SK-N-SH (cell line): ENCODE measurements at regions not wholly inside any gene's neighbourhood (a gene's known extent, or its start where the extent isn't known, plus 50 kb on each side); places are given as distances from the start of the nearest gene placed in this dataset.

Source experiments
- CTCF ChIA-PET: fragments of 300-600, 350-600 bp; formaldehyde crosslinking; extraction: SDS; loops from one replicate; lab custom pipeline; 2021; lab: Yijun Ruan, JAX
- POLR2A ChIA-PET: fragments of 350-600 bp; sonication (Branson Sonifier 250); formaldehyde crosslinking; extraction: SDS; loops from one replicate; lab custom pipeline; 2020; ENCODE audit warnings: antibody characterized with exemption, inconsistent platforms; lab: Yijun Ruan, JAX
- DNase-seq: peaks from one replicate; pipeline ENCODE4 v3.0.0; 2012
- H2AFZ ChIP-seq: fragments of 200-600 bp; sonication (generic); 2 replicates; pipeline ENCODE4 v1.8.1; 2016; ENCODE audit warnings: antibody characterized with exemption, mild to moderate bottlenecking, low read depth
- H3F3A ChIP-seq: fragments of 200-600 bp; sonication (generic); replicated peaks from 2 replicates; pipeline ENCODE3; 2016; ENCODE audit warnings: antibody characterized with exemption, mild to moderate bottlenecking; ENCODE audit not compliant: insufficient read depth
- H3K27ac ChIP-seq, 2 experiments: fragments of 200-500 bp in 1 of 2; fragments of 200-600 bp in 1 of 2; sonication (Bioruptor generic) in 1 of 2; sonication (generic), shearing (Covaris generic) in 1 of 2; 2 replicates each; pipeline versions ENCODE4 v1.5.1 to v1.6.1; 2014 to 2016; ENCODE audit warnings: low read depth in 2 of 2, inconsistent platforms in 1 of 2, low read length in 1 of 2, mild to moderate bottlenecking in 1 of 2, mixed read lengths in 1 of 2
- H3K27me3 ChIP-seq: fragments of 200-600 bp; sonication (generic), shearing (Covaris generic); 2 replicates; pipeline ENCODE4 v1.6.1; 2016; ENCODE audit warnings: mixed run types; ENCODE audit not compliant: insufficient read depth
- H3K36me3 ChIP-seq, 2 experiments: fragments of 200-500 bp in 1 of 2; fragments of 200-600 bp in 1 of 2; sonication (Bioruptor generic) in 1 of 2; sonication (generic) in 1 of 2; replicated peaks in 1 of 2; 2 replicates each; pipeline versions ENCODE3 to v1.5.1; 2014 to 2016; ENCODE audit warnings: low read length in 1 of 2, mild to moderate bottlenecking in 1 of 2; ENCODE audit not compliant: insufficient read depth in 2 of 2, control insufficient read depth in 1 of 2
- H3K4me1 ChIP-seq, 2 experiments: fragments of 200-500 bp in 1 of 2; fragments of 200-600 bp in 1 of 2; sonication (Bioruptor generic) in 1 of 2; sonication (generic), shearing (Covaris generic) in 1 of 2; 2 replicates each; pipeline versions ENCODE4 v1.5.1 to v1.6.1; 2014 to 2016; ENCODE audit warnings: low read depth in 1 of 2, low read length in 1 of 2, mixed run types in 1 of 2; ENCODE audit not compliant: insufficient read depth in 2 of 2, control insufficient read depth in 1 of 2
- H3K4me2 ChIP-seq: fragments of 200-600 bp; sonication (generic), shearing (Covaris generic); 2 replicates; pipeline ENCODE4 v1.6.1; 2017; ENCODE audit warnings: mixed run types
- H3K4me3 ChIP-seq, 2 experiments: fragments of 200-500 bp in 1 of 2; fragments of 200-600 bp in 1 of 2; sonication (Bioruptor generic) in 1 of 2; sonication (generic), shearing (Covaris generic) in 1 of 2; 2 replicates each; pipeline versions ENCODE4 v1.5.1 to v1.8.1; 2014 to 2016; ENCODE audit warnings: low read depth in 2 of 2, inconsistent platforms in 1 of 2, low read length in 1 of 2, mild to moderate bottlenecking in 1 of 2, mixed read lengths in 1 of 2, moderate library complexity in 1 of 2
- H3K79me2 ChIP-seq: fragments of 200-600 bp; sonication (generic); 2 replicates; pipeline ENCODE4 v1.8.1; 2017; ENCODE audit warnings: mild to moderate bottlenecking; ENCODE audit not compliant: insufficient read depth
- H3K9ac ChIP-seq: fragments of 200-600 bp; sonication (generic); 2 replicates; pipeline ENCODE4 v1.6.1; 2017; ENCODE audit warnings: mixed run types
- H3K9me2 ChIP-seq: fragments of 200-600 bp; sonication (generic); 2 replicates; pipeline ENCODE4 v1.6.1; 2017; ENCODE audit warnings: mixed run types
- H3K9me3 ChIP-seq: fragments of 200-600 bp; sonication (generic); 2 replicates; pipeline ENCODE4 v1.6.1; 2017; ENCODE audit warnings: mixed run types, mild to moderate bottlenecking, moderate library complexity
- H4K20me1 ChIP-seq: fragments of 200-600 bp; sonication (generic); 2 replicates; pipeline ENCODE4 v1.6.1; 2017; ENCODE audit warnings: mild to moderate bottlenecking, mixed run types; ENCODE audit not compliant: insufficient read depth
- FOXJ3 ChIP-seq: sonication (generic); formaldehyde crosslinking; IDR thresholded peaks from 2 replicates; pipeline ENCODE4 v1.5.1; 2020; ENCODE audit warnings: mild to moderate bottlenecking, missing genetic modification reagents
- GABPA ChIP-seq: IDR thresholded peaks from 2 replicates; pipeline ENCODE4 v1.4.0; 2012; ENCODE audit warnings: low read depth, mild to moderate bottlenecking
- IRF3 ChIP-seq: fragments of 150-350 bp; IDR thresholded peaks from 2 replicates; pipeline ENCODE4 v1.6.1; 2016; ENCODE audit warnings: mild to moderate bottlenecking, low read depth, low read length
- MEF2A ChIP-seq: IDR thresholded peaks from 2 replicates; pipeline ENCODE4 v1.4.0; 2012; ENCODE audit warnings: low read depth, borderline replicate concordance
- MXI1 ChIP-seq: IDR thresholded peaks from 2 replicates; pipeline ENCODE4 v1.6.1; 2012; ENCODE audit warnings: mild to moderate bottlenecking, low read depth, low read length, improper control_type of control experiment
- NFIC ChIP-seq: IDR thresholded peaks from 2 replicates; pipeline ENCODE4 v1.4.0; 2012; ENCODE audit warnings: borderline replicate concordance
- RCOR1 ChIP-seq: fragments of 150-350 bp; IDR thresholded peaks from 2 replicates; pipeline ENCODE4 v1.6.1; 2017; ENCODE audit warnings: antibody characterized with exemption, low read length
- REST ChIP-seq: IDR thresholded peaks from 2 replicates; pipeline ENCODE4 v1.6.1; 2012; ENCODE audit warnings: mild to moderate bottlenecking, low read depth, low read length, moderate library complexity
- RXRA ChIP-seq: IDR thresholded peaks from 2 replicates; pipeline ENCODE4 v1.4.0; 2012; ENCODE audit warnings: low read depth, mild to moderate bottlenecking, borderline replicate concordance
- SMC3 ChIP-seq: IDR thresholded peaks from 2 replicates; pipeline ENCODE4 v1.6.1; 2012; ENCODE audit warnings: low read depth, low read length, improper control_type of control experiment
- TAF1 ChIP-seq: IDR thresholded peaks from 2 replicates; pipeline ENCODE4 v1.6.1; 2012; ENCODE audit warnings: low read depth, mild to moderate bottlenecking, low read length, moderate library complexity, borderline replicate concordance
- TF ChIP-seq, protein P1 (sequence below): IDR thresholded peaks from 2 replicates; pipeline ENCODE4 v1.4.0; 2012; ENCODE audit warnings: low read depth, borderline replicate concordance

- TF ChIP-seq REST: no peak
- TF ChIP-seq, protein P1, sequence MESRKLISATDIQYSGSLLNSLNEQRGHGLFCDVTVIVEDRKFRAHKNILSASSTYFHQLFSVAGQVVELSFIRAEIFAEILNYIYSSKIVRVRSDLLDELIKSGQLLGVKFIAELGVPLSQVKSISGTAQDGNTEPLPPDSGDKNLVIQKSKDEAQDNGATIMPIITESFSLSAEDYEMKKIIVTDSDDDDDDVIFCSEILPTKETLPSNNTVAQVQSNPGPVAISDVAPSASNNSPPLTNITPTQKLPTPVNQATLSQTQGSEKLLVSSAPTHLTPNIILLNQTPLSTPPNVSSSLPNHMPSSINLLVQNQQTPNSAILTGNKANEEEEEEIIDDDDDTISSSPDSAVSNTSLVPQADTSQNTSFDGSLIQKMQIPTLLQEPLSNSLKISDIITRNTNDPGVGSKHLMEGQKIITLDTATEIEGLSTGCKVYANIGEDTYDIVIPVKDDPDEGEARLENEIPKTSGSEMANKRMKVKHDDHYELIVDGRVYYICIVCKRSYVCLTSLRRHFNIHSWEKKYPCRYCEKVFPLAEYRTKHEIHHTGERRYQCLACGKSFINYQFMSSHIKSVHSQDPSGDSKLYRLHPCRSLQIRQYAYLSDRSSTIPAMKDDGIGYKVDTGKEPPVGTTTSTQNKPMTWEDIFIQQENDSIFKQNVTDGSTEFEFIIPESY: no peak
- no peak for TF ChIP-seq SMC3
- TF ChIP-seq RCOR1: no peak
- TF ChIP-seq MXI1: no peak
- no peak for TF ChIP-seq FOXJ3 (CRISPR knock-in tag)
- TF ChIP-seq RXRA: no peak
- TF ChIP-seq IRF3: no peak
- TF ChIP-seq NFIC: no peak
- no peak for TF ChIP-seq TAF1
- TF ChIP-seq GABPA: no peak
Measured at GRCh38 chr12:84294246-84294645, 618.4 kb downstream of the SLC6A15 start (continued).

DNA sequence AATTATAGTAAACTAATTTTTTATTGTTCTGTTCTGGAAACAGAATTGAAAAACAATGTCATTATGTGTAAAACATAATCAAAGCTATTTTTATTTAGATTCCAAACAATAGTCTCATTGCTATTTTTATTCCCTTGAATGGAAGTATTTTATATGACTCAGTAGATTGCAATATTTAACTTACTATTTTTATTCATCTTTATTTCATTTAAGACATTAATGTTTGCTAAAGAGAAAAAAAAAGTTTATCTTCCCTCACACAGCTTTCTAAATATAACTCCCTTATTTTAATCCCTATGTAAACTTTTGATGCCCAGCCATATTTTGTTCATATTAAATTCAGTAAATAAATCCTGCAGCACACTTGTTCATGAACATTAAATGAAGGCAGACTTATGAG, 622.4 kb downstream of the SLC6A15 start:
- no peaks in the 10 kb centered on the region for H3K79me2 ChIP-seq
- ChIA-PET POLR2A (no interaction called here), CTCF (no interaction called here)
- DNase-seq: no peak
- H2AFZ ChIP-seq: peak overlapping the region; percentile 68
- no peaks in the 10 kb centered on the region for H3K9me2 ChIP-seq
- no peaks in the 10 kb centered on the region for H3K27me3 ChIP-seq
- H3K4me1 ChIP-seq: peaks cover 4 to 5% of the 10 kb centered on the region in 2 experiments; a peak in 2 of 4 replicates
- TF ChIP-seq MEF2A: 0 out of 2 replicates have a peak, but pooled peaks have one; percentile 39
- TF ChIP-seq GABPA: no peak
- no peaks in the 10 kb centered on the region for H3K9me3 ChIP-seq
- H3K27ac ChIP-seq: peak overlapping the region; percentile 44 to 62; a peak in 2 of 4 replicates
- H3K4me2 ChIP-seq: peak overlapping the region; percentile 39; the same call in 1 of the 2 replicates
- H3K9ac ChIP-seq: no peak overlapping the region
- H3K36me3 ChIP-seq: no peaks in the 10 kb centered on the region
- H3F3A ChIP-seq: no peaks in the 10 kb centered on the region
- no peak overlapping the region for H3K4me3 ChIP-seq
- no peaks in the 10 kb centered on the region for H4K20me1 ChIP-seq
